H1 (cell line): ENCODE measurements at regions not wholly inside any gene's neighbourhood (a gene's known extent, or its start where the extent isn't known, plus 50 kb on each side); places are given as distances from the start of the nearest gene placed in this dataset.

Experiments used
- CTCF ChIA-PET: fragments of 300-600 bp; sonication (Branson Sonifier 250); formaldehyde crosslinking; loops from one replicate; lab custom pipeline; 2021; ENCODE audit not compliant: partially characterized antibody; lab: Charles Lee
- POLR2A ChIA-PET: fragments of 300-600 bp; sonication (Branson Sonifier 250); formaldehyde crosslinking; loops from one replicate; lab custom pipeline; 2021; ENCODE audit warnings: inconsistent platforms; ENCODE audit not compliant: partially characterized antibody; lab: Charles Lee
- DNase-seq, 2 experiments: peaks; one replicate each; pipeline versions ENCODE4 v3.0.0 to v3.0.0-alpha.2; 2010 to 2022; ENCODE audit warnings: low spot score in 2 of 2, low read depth in 1 of 2, mixed read lengths in 1 of 2
- FAIRE-seq: peaks from 2 replicates; lab custom pipeline; 2011; peaks lifted over from hg19 to GRCh38; lab: Jason Lieb, UNC
- H2AFZ ChIP-seq: 2 replicates; pipeline ENCODE4 v1.8.1; 2012; ENCODE audit warnings: low read length, inconsistent platforms
- H2AK5ac ChIP-seq: 2 replicates; pipeline ENCODE4 v1.6.1; 2013; ENCODE audit warnings: low read depth, low read length
- H2BK120ac ChIP-seq: replicated peaks from 2 replicates; pipeline ENCODE3; 2013; ENCODE audit warnings: low read depth, low read length, inconsistent platforms
- H2BK12ac ChIP-seq: 2 replicates; pipeline ENCODE4 v1.6.1; 2013; ENCODE audit warnings: low read depth, low read length
- H2BK15ac ChIP-seq: 2 replicates; pipeline ENCODE4 v1.6.1; 2013; ENCODE audit warnings: low read length
- H2BK20ac ChIP-seq: 2 replicates; pipeline ENCODE4 v1.6.1; 2013; ENCODE audit warnings: low read length
- H2BK5ac ChIP-seq: 2 replicates; pipeline ENCODE4 v1.6.1; 2013; ENCODE audit warnings: low read depth, low read length
- H3K14ac ChIP-seq: 2 replicates; pipeline ENCODE4 v1.6.1; 2013; ENCODE audit warnings: inconsistent platforms; ENCODE audit not compliant: insufficient read length
- H3K18ac ChIP-seq: 2 replicates; pipeline ENCODE4 v1.6.1; 2013; ENCODE audit warnings: low read length; ENCODE audit errors: extremely low read depth
- H3K23ac ChIP-seq: 2 replicates; pipeline ENCODE4 v1.6.1; 2013; ENCODE audit warnings: inconsistent platforms; ENCODE audit not compliant: insufficient read length
- H3K23me2 ChIP-seq: 2 replicates; pipeline ENCODE4 v1.6.1; 2013; ENCODE audit warnings: low read depth, low read length
- H3K27ac ChIP-seq: 2 replicates; pipeline ENCODE4 v1.6.1; 2011; ENCODE audit warnings: low read depth, low read length, inconsistent platforms
- H3K27me3 ChIP-seq, 4 experiments: replicated peaks in 1 of 4; 1 replicate in 1 of 4; 2 replicates in 3 of 4; pipeline versions ENCODE4 v1.6.1 to v1.8.1; 2011 to 2013; ENCODE audit warnings: low read length in 3 of 4, mild to moderate bottlenecking in 3 of 4, inconsistent platforms in 2 of 4, mixed read lengths in 2 of 4, moderate library complexity in 1 of 4; ENCODE audit not compliant: control insufficient read depth in 3 of 4, insufficient read depth in 3 of 4; ENCODE audit errors: extremely low read depth in 1 of 4
- H3K36me3 ChIP-seq, 4 experiments: 2 replicates each; pipeline versions ENCODE4 v1.6.1 to v1.8.1; 2011 to 2013; ENCODE audit warnings: mild to moderate bottlenecking in 4 of 4, low read length in 3 of 4, moderate library complexity in 2 of 4, control low read depth in 1 of 4, inconsistent platforms in 1 of 4; ENCODE audit not compliant: insufficient read depth in 4 of 4, control insufficient read depth in 2 of 4
- H3K4ac ChIP-seq: replicated peaks from 2 replicates; pipeline ENCODE3; 2013; ENCODE audit warnings: low read length, low read depth, mixed read lengths, inconsistent platforms; ENCODE audit not compliant: insufficient read length
- H3K4me1 ChIP-seq, 4 experiments: replicated peaks in 1 of 4; 1 replicate in 1 of 4; 2 replicates in 3 of 4; pipeline versions ENCODE4 v1.6.1 to v1.8.1; 2011 to 2013; ENCODE audit warnings: low read length in 3 of 4, inconsistent platforms in 2 of 4, mixed read lengths in 1 of 4; ENCODE audit not compliant: insufficient read depth in 4 of 4, control insufficient read depth in 3 of 4
- H3K4me2 ChIP-seq, 2 experiments: 2 replicates each; pipeline versions ENCODE4 v1.6.1 to v1.8.1; 2011 to 2013; ENCODE audit warnings: low read depth in 2 of 2, low read length in 2 of 2, control low read depth in 1 of 2, inconsistent platforms in 1 of 2, mild to moderate bottlenecking in 1 of 2; ENCODE audit not compliant: insufficient read depth in 1 of 2
- H3K4me3 ChIP-seq, 4 experiments: fragments of 200-600, 300-600 bp in 1 of 4; sonication (generic), shearing (Covaris generic), sonication (Bioruptor Twin) in 1 of 4; 2 replicates each; pipeline versions ENCODE4 v1.5.1 to v1.8.1; 2011 to 2016; ENCODE audit warnings: low read length in 4 of 4, low read depth in 3 of 4, control low read depth in 2 of 4, inconsistent platforms in 2 of 4, mild to moderate bottlenecking in 2 of 4, mixed read lengths in 1 of 4, moderate library complexity in 1 of 4; ENCODE audit not compliant: insufficient read depth in 2 of 4; ENCODE audit errors: extremely low read depth in 1 of 4
- H3K56ac ChIP-seq: replicated peaks from 2 replicates; pipeline ENCODE3; 2013; ENCODE audit warnings: low read depth, mild to moderate bottlenecking, mixed read lengths, low read length, inconsistent platforms; ENCODE audit not compliant: insufficient read length
- H3K79me1 ChIP-seq: 2 replicates; pipeline ENCODE4 v1.6.1; 2013; ENCODE audit warnings: low read depth, low read length, control low read depth
- H3K79me2 ChIP-seq, 2 experiments: 2 replicates each; pipeline versions ENCODE4 v1.6.1 to v1.8.1; 2012 to 2013; ENCODE audit warnings: low read length in 2 of 2, mild to moderate bottlenecking in 2 of 2, inconsistent platforms in 1 of 2; ENCODE audit not compliant: insufficient read depth in 2 of 2, control insufficient read depth in 1 of 2
- H3K9ac ChIP-seq, 4 experiments: replicated peaks in 1 of 4; 1 replicate in 1 of 4; 2 replicates in 3 of 4; pipeline versions ENCODE4 v1.6.1 to v1.8.1; 2011 to 2013; ENCODE audit warnings: low read depth in 3 of 4, low read length in 3 of 4, control low read depth in 2 of 4, mild to moderate bottlenecking in 2 of 4, moderate library complexity in 2 of 4, inconsistent platforms in 1 of 4; ENCODE audit errors: extremely low read depth in 1 of 4
- H3K9me3 ChIP-seq, 2 experiments: 2 replicates each; pipeline versions ENCODE4 v1.6.1 to v1.8.1; 2012 to 2013; ENCODE audit warnings: mild to moderate bottlenecking in 2 of 2, moderate library complexity in 2 of 2, control low read depth in 1 of 2, inconsistent platforms in 1 of 2, low read depth in 1 of 2, low read length in 1 of 2, mixed read lengths in 1 of 2; ENCODE audit not compliant: insufficient read depth in 2 of 2
- H4K20me1 ChIP-seq, 2 experiments: replicated peaks in 1 of 2; 2 replicates each; pipeline versions ENCODE3 to v1.8.1; 2011 to 2013; ENCODE audit warnings: inconsistent platforms in 2 of 2, low read length in 2 of 2, mild to moderate bottlenecking in 1 of 2; ENCODE audit not compliant: insufficient read depth in 2 of 2, control insufficient read depth in 1 of 2
- H4K5ac ChIP-seq: 2 replicates; pipeline ENCODE4 v1.6.1; 2013; ENCODE audit warnings: low read length, low read depth, mixed read lengths, inconsistent platforms; ENCODE audit not compliant: insufficient read length
- H4K8ac ChIP-seq: 2 replicates; pipeline ENCODE4 v1.8.0; 2013; ENCODE audit warnings: mild to moderate bottlenecking, moderate library complexity, low read length, inconsistent platforms; ENCODE audit not compliant: insufficient read depth; ENCODE audit errors: extremely low read depth
- H4K91ac ChIP-seq: replicated peaks from 2 replicates; pipeline ENCODE3; 2013; ENCODE audit warnings: low read length, mixed read lengths, inconsistent platforms; ENCODE audit not compliant: insufficient read length
- CHD1 ChIP-seq: IDR thresholded peaks from 2 replicates; pipeline ENCODE4 v1.6.1; 2012; ENCODE audit warnings: low read depth, low read length, improper control_type of control experiment
- EZH2 ChIP-seq: fragments of 200-600 bp; sonication (generic); IDR thresholded peaks from 2 replicates; pipeline ENCODE4 v1.7.1; 2012; ENCODE audit warnings: low read depth, mild to moderate bottlenecking, moderate library complexity, low read length, inconsistent platforms; ENCODE audit not compliant: severe bottlenecking
- JUN ChIP-seq: IDR thresholded peaks from 2 replicates; pipeline ENCODE4 v1.6.1; 2011; ENCODE audit warnings: low read depth, mild to moderate bottlenecking, improper control_type of control experiment, low read length
- TAF1 ChIP-seq: IDR thresholded peaks from 2 replicates; pipeline ENCODE4 v1.6.1; 2011; ENCODE audit warnings: mild to moderate bottlenecking, low read depth, low read length
- WGBS, 2 experiments: shearing (Covaris generic) in 1 of 2; methylation state at CpG; one replicate each; pipeline versions ENCODE4 v1.1.6 to v1.1.7; 2013 to 2015; ENCODE audit warnings: low lambda C conversion rate in 2 of 2, mixed read lengths in 2 of 2, inconsistent platforms in 1 of 2, low coverage in 1 of 2, missing lambda C conversion rate in 1 of 2; ENCODE audit not compliant: insufficient replicate concordance in 2 of 2, insufficient coverage in 1 of 2, insufficient read length in 1 of 2; ENCODE audit errors: extremely low coverage in 1 of 2, missing lambda C conversion rate in 1 of 2; 5-methylcytosine and 5-hydroxymethylcytosine counted together

- H2AFZ ChIP-seq: no peak overlapping the region
- 91% methylated on average over 8 of the region's 8 CpGs; no CpG with 5 or more reads in 1 of the 2 experiments for WGBS, 2 experiments
- no peak for TF ChIP-seq JUN
- no peak for TF ChIP-seq CHD1
- no peak for TF ChIP-seq EZH2
- no peak for TF ChIP-seq TAF1
- H2BK12ac ChIP-seq: no peak overlapping the region
- DNase-seq (no peak), FAIRE-seq (no peak)
- H2BK5ac ChIP-seq: no peak overlapping the region
- H3K23ac ChIP-seq: no peak overlapping the region
- no peaks in the 10 kb centered on the region for H4K20me1 ChIP-seq
- no peak overlapping the region for H3K27ac ChIP-seq
- no peak overlapping the region for H2AK5ac ChIP-seq
- H4K5ac ChIP-seq: no peak overlapping the region
- CTCF ChIA-PET: interaction anchor here (0.7 to 5.1 kb wide), 23 partner anchors 8 to 365 kb away, joined by 3 to 36 read pairs (median 4); no protein-coding TSS in a partner anchor
- no peak overlapping the region for H3K4ac ChIP-seq
- no peak overlapping the region for H2BK120ac ChIP-seq
- H3K4me1 ChIP-seq: peaks cover 0 to 3% (median 0%) of the 10 kb centered on the region in 4 experiments; a peak in 2 of 7 replicates
- no peaks in the 10 kb centered on the region for H3K36me3 ChIP-seq
- H3K56ac ChIP-seq: no peak overlapping the region
- H3K27me3 ChIP-seq: no peaks in the 10 kb centered on the region
- POLR2A ChIA-PET: no interaction called here
- H3K79me1 ChIP-seq: no peaks in the 10 kb centered on the region
- H4K91ac ChIP-seq: no peak overlapping the region
- H3K4me3 ChIP-seq: no peak overlapping the region
- H3K4me2 ChIP-seq: no peak overlapping the region
- no peaks in the 10 kb centered on the region for H3K23me2 ChIP-seq
- H3K14ac ChIP-seq: no peak overlapping the region
- no peak overlapping the region for H2BK15ac ChIP-seq
- H3K79me2 ChIP-seq: no peaks in the 10 kb centered on the region
- no peak overlapping the region for H3K18ac ChIP-seq
- no peak overlapping the region for H3K9ac ChIP-seq
- H3K9me3 ChIP-seq: no peaks in the 10 kb centered on the region
- H2BK20ac ChIP-seq: no peak overlapping the region
- H4K8ac ChIP-seq: no peak overlapping the region
These were observed 370.5 kb downstream of the NPHP4 start for GRCh38 chr1:5621692-5622091.
